ENCODE measurements at regions not wholly inside any gene's neighbourhood (a gene's known extent, or its start where the extent isn't known, plus 50 kb on each side); places are given as distances from the start of the nearest gene placed in this dataset.
"Not testable (repeated sequence)": the region's sequence is repeated elsewhere in the genome, so short reads cannot be mapped to it uniquely, and the experiment has no call there.

DNA sequence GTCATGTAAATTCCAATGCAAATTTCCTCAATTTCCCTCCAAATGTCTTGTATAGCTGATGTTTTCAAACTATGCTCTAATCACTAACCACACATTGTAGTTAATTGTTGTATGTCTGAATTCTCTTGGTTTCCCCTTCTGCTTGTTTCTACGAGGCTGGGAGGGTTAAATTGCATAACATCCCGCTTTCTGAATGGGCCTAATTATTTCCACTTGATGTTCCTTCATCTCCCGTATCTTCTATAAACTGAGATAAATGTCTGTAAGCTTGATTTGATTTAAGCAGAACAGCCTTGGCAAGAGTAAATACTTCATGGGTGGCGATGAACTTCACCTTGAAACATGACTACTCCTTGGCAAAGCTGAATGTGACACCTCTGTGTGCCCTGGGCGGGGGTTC, 72.2 kb downstream of the SERINC2 start:
- DNase-seq: no peak
- no peaks in the 10 kb centered on the region for H3K36me3 ChIP-seq (replicated peaks)
- no peak overlapping the region for H3K27ac ChIP-seq
- peaks cover 8% of the 10 kb centered on the region for H3K27me3 ChIP-seq (replicated peaks)
- in situ Hi-C loops (cut with HindIII; ENCODE audit: low pct_ligation_motif_present, low sequenced_read_pairs): no loop called here
- no peak overlapping the region for H3K4me3 ChIP-seq (ENCODE audit: low read depth, low read length)
- TF ChIP-seq, protein P1, sequence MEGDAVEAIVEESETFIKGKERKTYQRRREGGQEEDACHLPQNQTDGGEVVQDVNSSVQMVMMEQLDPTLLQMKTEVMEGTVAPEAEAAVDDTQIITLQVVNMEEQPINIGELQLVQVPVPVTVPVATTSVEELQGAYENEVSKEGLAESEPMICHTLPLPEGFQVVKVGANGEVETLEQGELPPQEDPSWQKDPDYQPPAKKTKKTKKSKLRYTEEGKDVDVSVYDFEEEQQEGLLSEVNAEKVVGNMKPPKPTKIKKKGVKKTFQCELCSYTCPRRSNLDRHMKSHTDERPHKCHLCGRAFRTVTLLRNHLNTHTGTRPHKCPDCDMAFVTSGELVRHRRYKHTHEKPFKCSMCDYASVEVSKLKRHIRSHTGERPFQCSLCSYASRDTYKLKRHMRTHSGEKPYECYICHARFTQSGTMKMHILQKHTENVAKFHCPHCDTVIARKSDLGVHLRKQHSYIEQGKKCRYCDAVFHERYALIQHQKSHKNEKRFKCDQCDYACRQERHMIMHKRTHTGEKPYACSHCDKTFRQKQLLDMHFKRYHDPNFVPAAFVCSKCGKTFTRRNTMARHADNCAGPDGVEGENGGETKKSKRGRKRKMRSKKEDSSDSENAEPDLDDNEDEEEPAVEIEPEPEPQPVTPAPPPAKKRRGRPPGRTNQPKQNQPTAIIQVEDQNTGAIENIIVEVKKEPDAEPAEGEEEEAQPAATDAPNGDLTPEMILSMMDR (IDR thresholded peaks at IDR 0.05; ENCODE audit: low read depth, low read length, missing control alignments): no peak

DNA sequence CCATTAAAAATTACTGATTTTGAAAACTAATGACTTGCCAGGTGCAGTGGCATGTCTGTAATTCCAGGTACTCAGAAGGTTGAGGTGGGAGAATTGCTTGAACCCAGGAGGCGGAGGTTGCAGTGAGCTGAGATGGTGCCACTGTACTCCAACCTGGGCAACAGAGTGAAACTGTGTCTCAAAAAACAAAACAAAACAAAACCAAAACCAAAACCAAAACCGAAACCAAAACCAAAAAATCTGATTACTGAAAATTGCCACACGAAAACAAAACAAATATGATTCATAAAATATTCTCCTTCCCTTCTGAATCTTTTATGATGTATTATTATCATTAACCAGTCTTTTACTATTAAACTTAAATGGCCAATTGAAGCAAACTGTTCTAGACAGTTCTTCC, 74.1 kb downstream of the SERINC2 start:
- in situ Hi-C loops (cut with HindIII; ENCODE audit: low pct_ligation_motif_present, low sequenced_read_pairs): no loop called here
- no peak for DNase-seq
- Histone ChIP-seq H3K36me3 (replicated peaks) (no peaks in the 10 kb centered on the region), H3K4me3 (ENCODE audit: low read depth, low read length) (no peak overlapping the region), H3K27me3 (replicated peaks) (peaks cover 15% of the 10 kb centered on the region), H3K27ac (no peak overlapping the region)
- TF ChIP-seq, protein P1 (IDR thresholded peaks at IDR 0.05; ENCODE audit: low read depth, low read length, missing control alignments): no peak

DNA sequence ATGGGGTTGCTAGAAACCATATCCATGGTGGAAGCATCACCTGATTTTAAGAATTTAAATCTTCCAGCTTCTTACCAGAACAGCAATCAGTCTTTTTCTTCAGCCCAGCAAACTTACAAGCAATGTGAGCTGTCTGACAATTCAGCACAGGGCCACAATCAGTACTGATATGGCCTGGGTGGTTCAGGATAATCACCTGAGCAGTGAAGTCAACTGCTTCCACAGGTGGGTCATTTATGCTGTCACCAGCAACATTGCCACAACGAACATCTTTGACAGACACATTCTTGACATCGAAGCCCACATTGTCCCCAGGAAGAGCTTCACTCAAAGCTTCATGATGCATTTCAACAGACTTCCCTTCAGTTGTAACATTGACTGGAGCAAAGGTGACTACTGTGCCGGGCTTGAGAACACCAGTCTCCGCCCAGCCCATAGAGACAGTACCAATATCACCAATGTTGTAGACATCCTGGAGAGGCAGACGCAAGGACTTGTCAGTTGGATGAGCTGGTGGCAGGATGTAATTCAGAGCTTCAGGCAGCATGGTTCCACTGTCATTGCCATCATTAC, 74.8 kb downstream of the SERINC2 start:
- H3K36me3 ChIP-seq (replicated peaks): no peaks in the 10 kb centered on the region
- H3K27me3 ChIP-seq (replicated peaks): peaks cover 17% of the 10 kb centered on the region
- no peak for DNase-seq
- TF ChIP-seq, protein P1 (IDR thresholded peaks at IDR 0.05; ENCODE audit: low read depth, low read length, missing control alignments): no peak
- no peak overlapping the region for H3K4me3 ChIP-seq (ENCODE audit: low read depth, low read length)
- no peak overlapping the region for H3K27ac ChIP-seq
- in situ Hi-C loops (cut with HindIII; ENCODE audit: low pct_ligation_motif_present, low sequenced_read_pairs): no loop called here

DNA sequence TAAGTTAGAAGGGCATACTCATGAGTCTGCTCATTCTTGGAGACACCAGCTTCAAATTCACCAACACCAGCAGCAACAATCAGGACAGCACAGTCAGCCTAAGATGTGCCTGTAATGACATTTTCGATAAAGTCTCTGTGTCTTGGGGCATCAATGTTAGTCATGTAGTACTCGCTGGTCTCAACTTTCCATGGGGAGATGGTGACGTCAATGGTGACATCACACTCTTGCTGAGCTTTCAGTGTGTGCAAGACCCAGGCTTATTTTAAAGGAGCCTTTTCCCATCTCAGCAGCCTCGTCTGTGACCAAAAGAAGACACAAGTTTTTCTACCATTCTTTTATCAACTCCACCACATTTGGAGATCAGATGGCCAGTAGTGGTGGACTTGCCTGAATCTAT, 75.5 kb downstream of the SERINC2 start:
- H3K36me3 ChIP-seq (replicated peaks): no peaks in the 10 kb centered on the region
- in situ Hi-C loops (cut with HindIII; ENCODE audit: low pct_ligation_motif_present, low sequenced_read_pairs): no loop called here
- TF ChIP-seq, protein P1 (IDR thresholded peaks at IDR 0.05; ENCODE audit: low read depth, low read length, missing control alignments): no peak
- H3K27ac ChIP-seq: no peak overlapping the region
- H3K4me3 ChIP-seq (ENCODE audit: low read depth, low read length): no peak overlapping the region
- peaks cover 17% of the 10 kb centered on the region for H3K27me3 ChIP-seq (replicated peaks)
- DNase-seq: no peak

DNA sequence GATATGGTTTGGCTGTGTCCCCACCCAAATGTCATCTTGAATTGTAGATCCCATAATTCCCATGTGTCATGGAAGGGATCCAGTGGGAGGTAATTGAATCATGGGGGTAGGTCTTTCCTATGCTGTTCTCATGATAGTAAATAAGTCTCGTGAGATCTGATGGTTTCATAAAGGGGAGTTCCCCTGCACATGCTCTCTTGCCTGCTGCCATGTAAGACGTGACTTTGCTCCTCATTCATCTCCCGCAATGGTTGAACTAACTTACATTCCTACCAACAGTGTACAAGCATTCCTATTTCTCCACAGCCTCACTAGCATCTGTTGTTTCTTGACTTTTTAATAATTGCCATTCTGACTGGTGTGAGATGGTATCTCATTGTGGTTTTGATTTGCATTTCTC, 76.6 kb downstream of the SERINC2 start:
- DNase-seq; H3K4me3 ChIP-seq (ENCODE audit: low read depth, low read length); H3K36me3 ChIP-seq (replicated peaks); H3K27ac ChIP-seq; in situ Hi-C loops (cut with HindIII; ENCODE audit: low pct_ligation_motif_present, low sequenced_read_pairs): not testable (repeated sequence)
- H3K27me3 ChIP-seq (replicated peaks): peaks cover 20% of the 10 kb centered on the region

DNA sequence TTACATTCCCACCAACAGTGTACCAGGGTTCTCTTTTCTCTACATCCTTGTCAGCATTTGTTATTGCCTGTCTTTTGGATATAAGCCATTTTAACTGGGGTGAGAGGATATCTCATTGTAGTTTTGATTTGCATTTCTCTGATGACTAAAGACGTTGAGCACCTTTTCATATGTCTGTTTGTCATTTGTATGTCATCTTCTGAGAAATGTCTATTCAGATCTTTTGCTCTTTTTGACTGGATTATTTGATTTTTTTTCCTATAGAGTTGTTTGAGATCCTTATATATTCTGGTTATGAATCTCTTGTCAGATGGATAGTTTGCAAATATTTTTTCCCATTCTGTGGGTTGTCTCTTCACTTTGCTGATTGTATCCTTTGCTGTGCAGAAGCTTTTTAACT, 77.6 kb downstream of the SERINC2 start:
- H3K27me3 ChIP-seq (replicated peaks): peaks cover 20% of the 10 kb centered on the region
- in situ Hi-C loops (cut with HindIII; ENCODE audit: low pct_ligation_motif_present, low sequenced_read_pairs); DNase-seq; H3K36me3 ChIP-seq (replicated peaks); H3K27ac ChIP-seq; H3K4me3 ChIP-seq (ENCODE audit: low read depth, low read length): not testable (repeated sequence)

DNA sequence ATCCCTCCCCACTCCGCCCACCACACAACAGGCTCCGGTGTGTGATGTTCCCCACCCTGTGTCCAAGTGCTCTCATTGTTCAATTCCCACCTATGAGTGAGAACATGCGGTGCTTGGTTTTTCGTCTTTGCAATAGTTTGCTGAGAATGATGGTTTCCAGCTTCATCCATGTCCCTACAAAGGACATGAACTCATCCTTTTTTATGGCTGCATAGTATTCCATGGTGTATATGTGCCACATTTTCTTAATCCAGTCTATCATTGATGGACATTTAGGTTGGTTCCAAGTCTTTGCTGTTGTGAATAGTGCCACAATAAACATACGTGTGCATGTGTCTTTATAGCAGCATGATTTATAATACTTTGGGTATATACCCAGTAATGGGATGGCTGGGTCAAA, 81.0 kb upstream of the TINAGL1 start:
- not testable (repeated sequence) for H3K36me3 ChIP-seq (replicated peaks)
- H3K27me3 ChIP-seq (replicated peaks): peaks cover 20% of the 10 kb centered on the region

DNA sequence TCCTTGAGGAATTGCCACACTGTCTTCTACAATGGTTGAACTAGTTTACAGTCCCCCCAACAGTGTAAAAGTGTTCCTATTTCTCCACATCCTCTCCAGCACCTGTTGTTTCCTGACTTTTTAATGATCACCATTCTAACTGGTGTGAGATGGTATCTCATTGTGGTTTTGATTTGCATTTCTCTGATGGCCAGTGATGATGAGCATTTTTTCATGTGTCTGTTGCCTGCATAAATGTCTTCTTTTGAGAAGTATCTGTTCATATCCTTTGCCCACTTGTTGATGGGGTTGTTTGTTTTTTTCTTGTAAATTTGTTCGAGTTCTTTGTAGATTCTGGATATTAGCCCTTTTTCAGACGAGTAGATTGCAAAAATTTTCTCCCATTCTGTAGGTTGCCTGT, 80.5 kb upstream of the TINAGL1 start:
- in situ Hi-C loops (cut with HindIII; ENCODE audit: low pct_ligation_motif_present, low sequenced_read_pairs); H3K27ac ChIP-seq; H3K36me3 ChIP-seq (replicated peaks); DNase-seq; H3K4me3 ChIP-seq (ENCODE audit: low read depth, low read length): not testable (repeated sequence)
- peaks cover 20% of the 10 kb centered on the region for H3K27me3 ChIP-seq (replicated peaks)

More for the DNA sequence above, 81.0 kb upstream of the TINAGL1 start:
- in situ Hi-C loops (cut with HindIII; ENCODE audit: low pct_ligation_motif_present, low sequenced_read_pairs); H3K27ac ChIP-seq; DNase-seq; H3K4me3 ChIP-seq (ENCODE audit: low read depth, low read length): not testable (repeated sequence)

Data from brain microvascular endothelial cell (primary cell).